ENCODE measurements at regions not wholly inside any gene's neighbourhood (a gene's known extent, or its start where the extent isn't known, plus 50 kb on each side); places are given as distances from the start of the nearest gene placed in this dataset.

DNA sequence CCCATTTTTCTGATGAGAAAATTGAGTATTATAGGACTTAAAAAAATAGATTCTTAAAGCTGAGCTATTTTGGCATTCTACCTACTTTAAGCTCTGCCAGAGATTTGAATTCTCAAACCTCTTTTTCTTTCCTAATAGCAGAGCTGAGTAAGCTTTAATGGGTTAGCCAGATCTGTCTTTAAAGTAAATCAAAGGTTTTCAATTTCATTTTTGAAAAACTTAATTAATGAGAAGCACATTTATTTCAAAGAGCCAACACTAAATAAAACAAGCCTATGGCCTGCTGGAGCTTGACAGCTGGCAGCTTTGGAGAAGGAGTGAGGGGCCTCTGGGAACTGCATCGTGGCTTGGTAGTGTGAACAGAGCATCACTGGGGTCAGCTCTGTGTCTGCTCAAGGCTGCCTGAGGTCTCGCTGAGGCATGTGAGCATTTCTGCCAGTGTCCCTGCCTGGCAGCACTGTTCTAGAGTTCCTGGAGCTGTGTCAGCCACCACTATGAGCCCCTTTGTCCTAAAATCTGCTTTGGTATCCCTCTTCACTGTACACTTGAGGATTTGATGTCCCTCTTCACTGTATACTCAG is 50.4 kb upstream of the PRSS23 start:
- H3K36me3 ChIP-seq, result no peaks in the 10 kb centered on the region
- TF ChIP-seq POLR2A (IDR thresholded peaks at IDR 0.05), result no peak
- TF ChIP-seq, protein P1, sequence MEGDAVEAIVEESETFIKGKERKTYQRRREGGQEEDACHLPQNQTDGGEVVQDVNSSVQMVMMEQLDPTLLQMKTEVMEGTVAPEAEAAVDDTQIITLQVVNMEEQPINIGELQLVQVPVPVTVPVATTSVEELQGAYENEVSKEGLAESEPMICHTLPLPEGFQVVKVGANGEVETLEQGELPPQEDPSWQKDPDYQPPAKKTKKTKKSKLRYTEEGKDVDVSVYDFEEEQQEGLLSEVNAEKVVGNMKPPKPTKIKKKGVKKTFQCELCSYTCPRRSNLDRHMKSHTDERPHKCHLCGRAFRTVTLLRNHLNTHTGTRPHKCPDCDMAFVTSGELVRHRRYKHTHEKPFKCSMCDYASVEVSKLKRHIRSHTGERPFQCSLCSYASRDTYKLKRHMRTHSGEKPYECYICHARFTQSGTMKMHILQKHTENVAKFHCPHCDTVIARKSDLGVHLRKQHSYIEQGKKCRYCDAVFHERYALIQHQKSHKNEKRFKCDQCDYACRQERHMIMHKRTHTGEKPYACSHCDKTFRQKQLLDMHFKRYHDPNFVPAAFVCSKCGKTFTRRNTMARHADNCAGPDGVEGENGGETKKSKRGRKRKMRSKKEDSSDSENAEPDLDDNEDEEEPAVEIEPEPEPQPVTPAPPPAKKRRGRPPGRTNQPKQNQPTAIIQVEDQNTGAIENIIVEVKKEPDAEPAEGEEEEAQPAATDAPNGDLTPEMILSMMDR (IDR thresholded peaks at IDR 0.05), result no peak
- H3K4me1 ChIP-seq, result no peaks in the 10 kb centered on the region
- no peak overlapping the region for H3K27ac ChIP-seq
- H3K9me3 ChIP-seq, result no peaks in the 10 kb centered on the region
- H3K27me3 ChIP-seq, result no peaks in the 10 kb centered on the region
- 48 to 65% methylated on average over 2 of the region's 2 CpGs for WGBS, 2 donors
- no peak for DNase-seq
- intact Hi-C loops (cut with DNase I), result no loop called here
- H3K4me3 ChIP-seq (replicated peaks in 1 of 3), result no peak overlapping the region

DNA sequence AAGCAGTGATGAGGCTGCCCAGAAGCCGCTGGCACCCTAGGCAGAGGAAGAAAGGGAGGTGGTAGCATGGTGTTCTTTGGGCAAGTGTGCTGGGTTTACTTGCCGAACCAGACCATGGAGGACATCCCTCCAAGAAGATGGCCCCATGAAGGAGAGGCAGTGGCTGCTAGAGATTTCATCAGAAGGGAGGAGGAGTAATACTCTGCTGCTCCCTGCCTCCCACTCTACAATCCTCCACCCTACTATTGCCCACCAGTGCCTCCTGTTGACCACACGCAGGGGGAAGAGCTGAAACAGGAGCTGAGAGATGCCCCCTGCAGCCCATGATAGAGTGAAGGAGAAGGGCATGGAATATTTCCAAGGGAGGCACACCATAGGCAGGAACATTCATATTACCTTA is 51.0 kb upstream of the PRSS23 start:
- Histone ChIP-seq H3K4me1 (no peaks in the 10 kb centered on the region), H3K9me3 (no peaks in the 10 kb centered on the region), H3K27ac (no peak overlapping the region), H3K27me3 (no peaks in the 10 kb centered on the region), H3K36me3 (no peaks in the 10 kb centered on the region), H3K4me3 (replicated peaks in 1 of 3) (no peak overlapping the region)
- WGBS, 2 donors, result 94 to 97% methylated on average over 3 of the region's 3 CpGs
- TF ChIP-seq, protein P1 (IDR thresholded peaks at IDR 0.05), result no peak
- TF ChIP-seq POLR2A (IDR thresholded peaks at IDR 0.05), result no peak
- intact Hi-C loops (cut with DNase I), result no loop called here
- no peak for DNase-seq

DNA sequence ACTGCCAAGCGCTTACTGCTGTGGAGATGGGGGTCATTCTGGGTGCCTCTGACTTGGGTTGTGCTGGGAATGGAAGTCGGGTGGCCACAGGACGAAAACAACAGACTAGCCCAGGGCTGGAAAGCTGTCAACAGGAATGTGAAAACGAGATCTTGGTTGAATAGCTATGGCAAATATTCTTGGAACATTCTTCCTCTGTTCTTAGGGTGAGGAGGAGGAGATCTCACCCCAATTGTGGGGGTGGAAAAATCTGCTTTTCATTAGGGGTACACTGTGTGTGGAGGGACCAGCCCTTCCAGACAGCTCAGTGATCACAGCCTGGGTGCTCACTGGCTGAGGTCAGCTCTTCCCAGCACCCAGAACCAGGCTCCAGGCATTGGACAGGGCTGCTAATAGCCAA is 52.0 kb upstream of the PRSS23 start:
- 67 to 81% methylated on average over 4 of the region's 4 CpGs for WGBS, 2 donors
- Histone ChIP-seq H3K27me3 (no peaks in the 10 kb centered on the region), H3K4me3 (replicated peaks in 1 of 3) (no peak overlapping the region), H3K9me3 (no peaks in the 10 kb centered on the region), H3K4me1 (no peaks in the 10 kb centered on the region), H3K27ac (no peak overlapping the region), H3K36me3 (no peaks in the 10 kb centered on the region)
- intact Hi-C loops (cut with DNase I), result no loop called here
- TF ChIP-seq POLR2A (IDR thresholded peaks at IDR 0.05), result no peak
- TF ChIP-seq, protein P1 (IDR thresholded peaks at IDR 0.05), result no peak
- DNase-seq, result no peak

DNA sequence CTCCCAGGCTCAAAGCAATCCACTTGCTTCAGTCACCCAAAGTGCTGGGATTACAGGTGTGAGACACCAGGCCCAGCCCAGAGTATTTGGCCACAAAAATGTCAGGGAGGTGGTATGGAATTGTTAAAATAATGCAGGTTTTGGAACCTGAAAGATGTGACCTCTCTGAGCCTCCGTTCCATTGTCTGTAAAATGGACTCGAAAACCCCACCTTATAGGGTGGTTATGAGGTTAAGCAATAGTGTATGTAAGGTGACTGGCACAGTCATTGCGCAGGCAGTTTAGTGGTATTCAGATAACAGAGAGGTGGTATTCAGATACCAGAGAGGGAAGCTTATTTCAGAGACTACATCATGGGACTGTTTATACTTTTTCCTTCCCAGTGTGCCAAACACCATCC is 52.5 kb upstream of the PRSS23 start:
- Histone ChIP-seq H3K27ac (no peak overlapping the region), H3K4me1 (no peaks in the 10 kb centered on the region), H3K4me3 (replicated peaks in 1 of 3) (no peak overlapping the region), H3K9me3 (no peaks in the 10 kb centered on the region), H3K36me3 (no peaks in the 10 kb centered on the region), H3K27me3 (no peaks in the 10 kb centered on the region)
- intact Hi-C loops (cut with DNase I), result no loop called here
- no peak for TF ChIP-seq POLR2A (IDR thresholded peaks at IDR 0.05)
- TF ChIP-seq, protein P1 (IDR thresholded peaks at IDR 0.05), result no peak
- 96 to 100% methylated on average over 3 of the region's 3 CpGs for WGBS, 2 donors
- DNase-seq, result no peak

DNA sequence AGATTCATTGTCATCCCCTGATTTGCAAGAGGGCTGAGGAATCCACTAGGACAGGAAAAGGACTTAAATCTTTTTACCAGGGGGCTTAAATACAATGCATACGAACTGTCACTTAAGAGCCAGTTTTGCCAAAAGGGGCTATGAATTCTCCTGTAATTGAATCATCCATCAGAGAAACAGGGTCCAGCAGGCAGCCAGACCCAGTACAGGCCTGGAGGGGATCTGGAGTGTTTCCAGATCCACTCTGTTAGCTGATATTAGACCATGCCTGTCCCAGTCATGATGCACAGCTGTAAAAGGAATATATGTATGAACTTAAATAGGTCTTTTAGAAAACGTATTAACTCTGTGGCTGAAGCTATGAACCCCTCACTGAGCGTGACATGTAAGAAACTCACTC is 53.8 kb upstream of the PRSS23 start:
- H3K4me3 ChIP-seq (replicated peaks in 1 of 3), result no peak overlapping the region
- intact Hi-C loops (cut with DNase I), result no loop called here
- DNase-seq, result no peak
- H3K27me3 ChIP-seq, result no peaks in the 10 kb centered on the region
- TF ChIP-seq, protein P1 (IDR thresholded peaks at IDR 0.05), result no peak
- TF ChIP-seq POLR2A (IDR thresholded peaks at IDR 0.05), result no peak
- H3K4me1 ChIP-seq, result peaks cover 5 to 11% of the 10 kb centered on the region in 2 donors
- H3K27ac ChIP-seq, result no peak overlapping the region
- no peaks in the 10 kb centered on the region for H3K36me3 ChIP-seq
- no peaks in the 10 kb centered on the region for H3K9me3 ChIP-seq
- WGBS, 2 donors, result 80 to 84% methylated on average over 3 of the region's 3 CpGs
